ENCODE measurements at regions not wholly inside any gene's neighbourhood (a gene's known extent, or its start where the extent isn't known, plus 50 kb on each side); places are given as distances from the start of the nearest gene placed in this dataset.

- TF ChIP-seq EZH2 (IDR thresholded peaks at IDR 0.05; ENCODE audit: insufficient read depth, poor library complexity, severe bottlenecking) (no peak), EZH2phosphoT487 (IDR thresholded peaks at IDR 0.05; ENCODE audit: insufficient read depth, low read depth) (no peak)
Observed at GRCh38 chr3:117752984-117753717, 1043.6 kb downstream of the TUSC7 start.

All from GM23248 (cell line).